SK-N-SH (cell line): ENCODE measurements at regions not wholly inside any gene's neighbourhood (a gene's known extent, or its start where the extent isn't known, plus 50 kb on each side); places are given as distances from the start of the nearest gene placed in this dataset.

Source experiments
- CTCF ChIA-PET: fragments of 300-600, 350-600 bp; formaldehyde crosslinking; extraction: SDS; loops from one replicate; lab custom pipeline; 2021; lab: Yijun Ruan, JAX
- POLR2A ChIA-PET: fragments of 350-600 bp; sonication (Branson Sonifier 250); formaldehyde crosslinking; extraction: SDS; loops from one replicate; lab custom pipeline; 2020; ENCODE audit warnings: antibody characterized with exemption, inconsistent platforms; lab: Yijun Ruan, JAX
- DNase-seq: peaks from one replicate; pipeline ENCODE4 v3.0.0; 2012
- H2AFZ ChIP-seq: fragments of 200-600 bp; sonication (generic); 2 replicates; pipeline ENCODE4 v1.8.1; 2016; ENCODE audit warnings: antibody characterized with exemption, mild to moderate bottlenecking, low read depth
- H3F3A ChIP-seq: fragments of 200-600 bp; sonication (generic); replicated peaks from 2 replicates; pipeline ENCODE3; 2016; ENCODE audit warnings: antibody characterized with exemption, mild to moderate bottlenecking; ENCODE audit not compliant: insufficient read depth
- H3K27ac ChIP-seq, 2 experiments: fragments of 200-500 bp in 1 of 2; fragments of 200-600 bp in 1 of 2; sonication (Bioruptor generic) in 1 of 2; sonication (generic), shearing (Covaris generic) in 1 of 2; 2 replicates each; pipeline versions ENCODE4 v1.5.1 to v1.6.1; 2014 to 2016; ENCODE audit warnings: low read depth in 2 of 2, inconsistent platforms in 1 of 2, low read length in 1 of 2, mild to moderate bottlenecking in 1 of 2, mixed read lengths in 1 of 2
- H3K27me3 ChIP-seq: fragments of 200-600 bp; sonication (generic), shearing (Covaris generic); 2 replicates; pipeline ENCODE4 v1.6.1; 2016; ENCODE audit warnings: mixed run types; ENCODE audit not compliant: insufficient read depth
- H3K36me3 ChIP-seq, 2 experiments: fragments of 200-500 bp in 1 of 2; fragments of 200-600 bp in 1 of 2; sonication (Bioruptor generic) in 1 of 2; sonication (generic) in 1 of 2; replicated peaks in 1 of 2; 2 replicates each; pipeline versions ENCODE3 to v1.5.1; 2014 to 2016; ENCODE audit warnings: low read length in 1 of 2, mild to moderate bottlenecking in 1 of 2; ENCODE audit not compliant: insufficient read depth in 2 of 2, control insufficient read depth in 1 of 2
- H3K4me1 ChIP-seq, 2 experiments: fragments of 200-500 bp in 1 of 2; fragments of 200-600 bp in 1 of 2; sonication (Bioruptor generic) in 1 of 2; sonication (generic), shearing (Covaris generic) in 1 of 2; 2 replicates each; pipeline versions ENCODE4 v1.5.1 to v1.6.1; 2014 to 2016; ENCODE audit warnings: low read depth in 1 of 2, low read length in 1 of 2, mixed run types in 1 of 2; ENCODE audit not compliant: insufficient read depth in 2 of 2, control insufficient read depth in 1 of 2
- H3K4me2 ChIP-seq: fragments of 200-600 bp; sonication (generic), shearing (Covaris generic); 2 replicates; pipeline ENCODE4 v1.6.1; 2017; ENCODE audit warnings: mixed run types
- H3K4me3 ChIP-seq, 2 experiments: fragments of 200-500 bp in 1 of 2; fragments of 200-600 bp in 1 of 2; sonication (Bioruptor generic) in 1 of 2; sonication (generic), shearing (Covaris generic) in 1 of 2; 2 replicates each; pipeline versions ENCODE4 v1.5.1 to v1.8.1; 2014 to 2016; ENCODE audit warnings: low read depth in 2 of 2, inconsistent platforms in 1 of 2, low read length in 1 of 2, mild to moderate bottlenecking in 1 of 2, mixed read lengths in 1 of 2, moderate library complexity in 1 of 2
- H3K79me2 ChIP-seq: fragments of 200-600 bp; sonication (generic); 2 replicates; pipeline ENCODE4 v1.8.1; 2017; ENCODE audit warnings: mild to moderate bottlenecking; ENCODE audit not compliant: insufficient read depth
- H3K9ac ChIP-seq: fragments of 200-600 bp; sonication (generic); 2 replicates; pipeline ENCODE4 v1.6.1; 2017; ENCODE audit warnings: mixed run types
- H3K9me2 ChIP-seq: fragments of 200-600 bp; sonication (generic); 2 replicates; pipeline ENCODE4 v1.6.1; 2017; ENCODE audit warnings: mixed run types
- H3K9me3 ChIP-seq: fragments of 200-600 bp; sonication (generic); 2 replicates; pipeline ENCODE4 v1.6.1; 2017; ENCODE audit warnings: mixed run types, mild to moderate bottlenecking, moderate library complexity
- H4K20me1 ChIP-seq: fragments of 200-600 bp; sonication (generic); 2 replicates; pipeline ENCODE4 v1.6.1; 2017; ENCODE audit warnings: mild to moderate bottlenecking, mixed run types; ENCODE audit not compliant: insufficient read depth
- ELF1 ChIP-seq: IDR thresholded peaks from 2 replicates; pipeline ENCODE4 v1.4.0; 2012
- EP300 ChIP-seq, 2 experiments: IDR thresholded peaks; 2 replicates each; pipeline versions ENCODE4 v1.4.0 to v1.6.1; 2012; ENCODE audit warnings: borderline replicate concordance in 1 of 2, low read depth in 1 of 2, low read length in 1 of 2
- FOXJ3 ChIP-seq: sonication (generic); formaldehyde crosslinking; IDR thresholded peaks from 2 replicates; pipeline ENCODE4 v1.5.1; 2020; ENCODE audit warnings: mild to moderate bottlenecking, missing genetic modification reagents
- GABPA ChIP-seq: IDR thresholded peaks from 2 replicates; pipeline ENCODE4 v1.4.0; 2012; ENCODE audit warnings: low read depth, mild to moderate bottlenecking
- MEF2A ChIP-seq: IDR thresholded peaks from 2 replicates; pipeline ENCODE4 v1.4.0; 2012; ENCODE audit warnings: low read depth, borderline replicate concordance
- POLR2AphosphoS5 ChIP-seq: IDR thresholded peaks from 2 replicates; pipeline ENCODE4 v1.6.1; 2012; ENCODE audit warnings: low read depth, low read length
- RAD21 ChIP-seq: IDR thresholded peaks from 2 replicates; pipeline ENCODE4 v1.6.1; 2012; ENCODE audit warnings: mild to moderate bottlenecking, low read length
- RXRA ChIP-seq: IDR thresholded peaks from 2 replicates; pipeline ENCODE4 v1.4.0; 2012; ENCODE audit warnings: low read depth, mild to moderate bottlenecking, borderline replicate concordance
- SIN3A ChIP-seq: IDR thresholded peaks from 2 replicates; pipeline ENCODE4 v1.6.1; 2012; ENCODE audit warnings: low read depth, mild to moderate bottlenecking, low read length, moderate library complexity, borderline replicate concordance
- TEAD4 ChIP-seq: IDR thresholded peaks from 2 replicates; pipeline ENCODE4 v1.4.0; 2012; ENCODE audit warnings: mild to moderate bottlenecking, borderline replicate concordance; ENCODE audit not compliant: insufficient read depth
- YY1 ChIP-seq: IDR thresholded peaks from 2 replicates; pipeline ENCODE4 v1.4.0; 2012; ENCODE audit warnings: low read depth, mild to moderate bottlenecking
- WGBS: methylation state at CpG from one replicate; pipeline ENCODE4 v1.1.6; 2017; ENCODE audit warnings: low lambda C conversion rate; 5-methylcytosine and 5-hydroxymethylcytosine counted together
- TF ChIP-seq, protein P1 (sequence below): IDR thresholded peaks from 2 replicates; pipeline ENCODE4 v1.4.0; 2012; ENCODE audit warnings: low read depth, borderline replicate concordance
- TF ChIP-seq, protein P2 (sequence below): fragments of 200-600 bp; sonication (generic); IDR thresholded peaks from 2 replicates; pipeline ENCODE4 v1.6.1; 2017; ENCODE audit warnings: antibody characterized with exemption, mild to moderate bottlenecking, moderate library complexity
- TF ChIP-seq, protein P3 (sequence below): fragments of 150-350 bp; IDR thresholded peaks from 2 replicates; pipeline ENCODE4 v1.6.1; 2017; ENCODE audit warnings: antibody characterized with exemption, low read length, low read depth, borderline replicate concordance
- TF ChIP-seq, protein P4 (sequence below): fragments of 150-350 bp; IDR thresholded peaks from 2 replicates; pipeline ENCODE4 v1.6.1; 2016; ENCODE audit warnings: mild to moderate bottlenecking, low read depth, low read length

DNA sequence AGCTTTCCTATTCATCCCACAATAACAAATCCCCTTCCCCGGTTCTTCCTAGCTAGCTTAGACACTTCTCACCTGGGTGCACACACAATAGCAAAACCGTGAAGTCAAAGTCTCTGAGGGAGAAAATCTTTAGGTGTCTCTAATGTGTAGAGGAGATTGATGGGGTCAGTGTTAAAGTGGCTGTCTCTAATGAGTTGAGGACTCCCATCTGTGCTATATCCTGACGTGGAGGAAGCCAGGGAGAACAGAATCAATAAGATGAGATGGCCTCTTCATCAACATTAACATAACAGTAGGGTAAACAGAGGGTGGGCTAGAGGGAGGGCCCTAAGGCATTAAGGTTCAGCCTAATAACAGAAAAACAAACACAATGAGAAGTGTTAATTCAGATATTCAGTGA is 120.4 kb downstream of the SLC5A7 start:
- Histone ChIP-seq H3K4me2 (no peak overlapping the region), H3K4me3 (no peak overlapping the region), H3K27me3 (no peaks in the 10 kb centered on the region), H3F3A (no peaks in the 10 kb centered on the region), H3K9ac (no peak overlapping the region), H3K36me3 (no peaks in the 10 kb centered on the region), H4K20me1 (no peaks in the 10 kb centered on the region), H3K9me2 (no peaks in the 10 kb centered on the region), H3K9me3 (no peaks in the 10 kb centered on the region), H3K27ac (no peak overlapping the region), H2AFZ (no peak overlapping the region), H3K79me2 (no peaks in the 10 kb centered on the region), H3K4me1 (no peaks in the 10 kb centered on the region)
- 36% methylated on average over 3 of the region's 3 CpGs for WGBS
- DNase-seq = no peak
- TF ChIP-seq, protein P1, sequence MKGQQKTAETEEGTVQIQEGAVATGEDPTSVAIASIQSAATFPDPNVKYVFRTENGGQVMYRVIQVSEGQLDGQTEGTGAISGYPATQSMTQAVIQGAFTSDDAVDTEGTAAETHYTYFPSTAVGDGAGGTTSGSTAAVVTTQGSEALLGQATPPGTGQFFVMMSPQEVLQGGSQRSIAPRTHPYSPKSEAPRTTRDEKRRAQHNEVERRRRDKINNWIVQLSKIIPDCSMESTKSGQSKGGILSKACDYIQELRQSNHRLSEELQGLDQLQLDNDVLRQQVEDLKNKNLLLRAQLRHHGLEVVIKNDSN = no peak
- CTCF ChIA-PET = interaction anchor here (0.5 kb wide), 1 partner anchor 504 kb away, joined by 3 read pairs; no protein-coding TSS in a partner anchor
- POLR2A ChIA-PET = no interaction called here

DNA sequence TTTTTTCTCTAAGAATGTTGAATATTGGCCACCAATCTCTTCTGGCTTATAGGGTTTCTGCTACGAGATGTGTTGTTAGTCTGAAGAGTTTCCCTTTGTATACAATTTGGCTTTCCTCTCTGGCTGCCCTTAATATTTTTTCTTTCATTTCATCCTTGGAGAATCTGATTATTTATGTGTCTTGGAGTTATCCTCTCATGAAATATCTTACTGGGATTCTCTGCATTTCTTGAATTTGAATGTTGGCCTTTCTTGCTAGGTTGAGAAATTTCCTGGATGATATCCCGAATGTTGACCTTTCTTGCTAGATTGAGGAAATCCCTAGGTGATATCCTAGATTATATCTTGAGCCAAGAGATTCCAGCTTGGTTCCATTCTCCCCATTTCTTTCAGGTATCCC is 125.6 kb downstream of the SLC5A7 start:
- no peak for TF ChIP-seq EP300 (IDR thresholded peaks at IDR 0.05; ENCODE audit: borderline replicate concordance in 1 of 2, low read depth in 1 of 2, low read length in 1 of 2)
- TF ChIP-seq, protein P2, sequence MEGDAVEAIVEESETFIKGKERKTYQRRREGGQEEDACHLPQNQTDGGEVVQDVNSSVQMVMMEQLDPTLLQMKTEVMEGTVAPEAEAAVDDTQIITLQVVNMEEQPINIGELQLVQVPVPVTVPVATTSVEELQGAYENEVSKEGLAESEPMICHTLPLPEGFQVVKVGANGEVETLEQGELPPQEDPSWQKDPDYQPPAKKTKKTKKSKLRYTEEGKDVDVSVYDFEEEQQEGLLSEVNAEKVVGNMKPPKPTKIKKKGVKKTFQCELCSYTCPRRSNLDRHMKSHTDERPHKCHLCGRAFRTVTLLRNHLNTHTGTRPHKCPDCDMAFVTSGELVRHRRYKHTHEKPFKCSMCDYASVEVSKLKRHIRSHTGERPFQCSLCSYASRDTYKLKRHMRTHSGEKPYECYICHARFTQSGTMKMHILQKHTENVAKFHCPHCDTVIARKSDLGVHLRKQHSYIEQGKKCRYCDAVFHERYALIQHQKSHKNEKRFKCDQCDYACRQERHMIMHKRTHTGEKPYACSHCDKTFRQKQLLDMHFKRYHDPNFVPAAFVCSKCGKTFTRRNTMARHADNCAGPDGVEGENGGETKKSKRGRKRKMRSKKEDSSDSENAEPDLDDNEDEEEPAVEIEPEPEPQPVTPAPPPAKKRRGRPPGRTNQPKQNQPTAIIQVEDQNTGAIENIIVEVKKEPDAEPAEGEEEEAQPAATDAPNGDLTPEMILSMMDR = no peak
- TF ChIP-seq SIN3A = no peak
- TF ChIP-seq, protein P3, sequence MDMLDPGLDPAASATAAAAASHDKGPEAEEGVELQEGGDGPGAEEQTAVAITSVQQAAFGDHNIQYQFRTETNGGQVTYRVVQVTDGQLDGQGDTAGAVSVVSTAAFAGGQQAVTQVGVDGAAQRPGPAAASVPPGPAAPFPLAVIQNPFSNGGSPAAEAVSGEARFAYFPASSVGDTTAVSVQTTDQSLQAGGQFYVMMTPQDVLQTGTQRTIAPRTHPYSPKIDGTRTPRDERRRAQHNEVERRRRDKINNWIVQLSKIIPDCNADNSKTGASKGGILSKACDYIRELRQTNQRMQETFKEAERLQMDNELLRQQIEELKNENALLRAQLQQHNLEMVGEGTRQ = no peak
- TF ChIP-seq POLR2AphosphoS5 = no peak
- TF ChIP-seq, protein P4, sequence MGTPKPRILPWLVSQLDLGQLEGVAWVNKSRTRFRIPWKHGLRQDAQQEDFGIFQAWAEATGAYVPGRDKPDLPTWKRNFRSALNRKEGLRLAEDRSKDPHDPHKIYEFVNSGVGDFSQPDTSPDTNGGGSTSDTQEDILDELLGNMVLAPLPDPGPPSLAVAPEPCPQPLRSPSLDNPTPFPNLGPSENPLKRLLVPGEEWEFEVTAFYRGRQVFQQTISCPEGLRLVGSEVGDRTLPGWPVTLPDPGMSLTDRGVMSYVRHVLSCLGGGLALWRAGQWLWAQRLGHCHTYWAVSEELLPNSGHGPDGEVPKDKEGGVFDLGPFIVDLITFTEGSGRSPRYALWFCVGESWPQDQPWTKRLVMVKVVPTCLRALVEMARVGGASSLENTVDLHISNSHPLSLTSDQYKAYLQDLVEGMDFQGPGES = no peak
- no peak for TF ChIP-seq FOXJ3 (CRISPR knock-in tag)
- no peak for TF ChIP-seq GABPA
- TF ChIP-seq MEF2A = no peak
- no peak for TF ChIP-seq YY1
- TF ChIP-seq, protein P1 = no peak
- no peak for TF ChIP-seq ELF1
- no peak for TF ChIP-seq RXRA
- TF ChIP-seq RAD21 = no peak
- TF ChIP-seq TEAD4 = no peak
- Histone ChIP-seq H3K27me3 (no peaks in the 10 kb centered on the region), H3K4me3 (no peak overlapping the region), H3K9me3 (no peaks in the 10 kb centered on the region), H3K4me2 (no peak overlapping the region), H3K27ac (no peak overlapping the region), H3K4me1 (no peaks in the 10 kb centered on the region), H3K36me3 (no peaks in the 10 kb centered on the region), H3K9ac (no peak overlapping the region), H2AFZ (no peak overlapping the region), H3K9me2 (0 out of 2 replicates have a peak, but pooled peaks cover 2% of the 10 kb centered on the region), H3F3A (no peaks in the 10 kb centered on the region), H3K79me2 (no peaks in the 10 kb centered on the region), H4K20me1 (no peaks in the 10 kb centered on the region)
- ChIA-PET POLR2A (no interaction called here), CTCF (interaction anchor here (0.6 to 1.2 kb wide), 2 partner anchors 12 to 63 kb away, joined by 3 to 5 read pairs; no protein-coding TSS in a partner anchor)
- no peak for DNase-seq
- WGBS = 14% methylated on average over 2 of the region's 2 CpGs
